ENCODE measurements at regions not wholly inside any gene's neighbourhood (a gene's known extent, or its start where the extent isn't known, plus 50 kb on each side); places are given as distances from the start of the nearest gene placed in this dataset.
A peak's percentile ranks its signal among the peaks of the same experiment; 100 is the strongest.

DNA sequence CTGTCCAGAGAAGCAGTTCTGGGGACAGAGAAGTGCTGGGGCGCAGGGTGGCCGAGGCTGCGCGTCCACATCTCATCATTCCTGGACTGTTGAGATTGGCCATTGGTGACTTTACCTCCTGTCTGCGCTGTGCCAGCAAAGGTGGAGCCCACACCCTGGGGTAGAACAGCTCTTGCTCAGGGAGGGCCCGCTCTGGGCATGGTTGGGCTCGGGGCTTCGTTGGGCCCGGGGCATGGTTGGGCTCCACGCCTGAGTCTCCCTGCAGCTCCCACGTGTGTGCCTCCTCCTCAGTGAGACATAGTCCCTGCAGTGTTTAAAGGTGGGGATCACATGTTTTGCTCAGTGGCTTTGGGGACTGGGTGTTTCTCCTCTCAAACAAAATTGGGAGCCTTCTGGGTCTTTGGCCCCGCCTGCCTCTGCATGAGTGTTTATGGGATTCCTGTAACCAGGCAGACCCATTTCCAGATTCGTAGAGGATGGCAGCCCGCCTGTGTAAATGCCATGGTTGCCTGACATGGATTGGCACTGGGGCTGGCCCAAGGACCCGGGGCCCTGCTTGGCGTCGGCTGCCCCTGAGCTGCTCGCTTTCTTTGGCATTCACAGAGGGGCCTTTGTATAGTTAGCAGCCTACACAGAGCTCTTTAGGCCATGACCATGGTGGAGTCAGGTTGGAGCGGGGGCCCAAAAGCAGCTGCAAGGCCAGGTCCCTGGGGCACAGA is 104.6 kb downstream of the TLR5 start:
- H3K27ac ChIP-seq (ENCODE audit: low read depth in 1 of 2, low read length in 2 of 2) = no peak overlapping the region
- peaks cover 0 to 6% (median under 1%) of the 10 kb centered on the region in 4 donors for H3K4me1 ChIP-seq (ENCODE audit: control insufficient read depth in 4 of 4, insufficient read depth in 4 of 4, low read length in 3 of 4)
- H3K27me3 ChIP-seq (ENCODE audit: control insufficient read depth in 4 of 4, insufficient read depth in 4 of 4, low read length in 3 of 4) = no peaks in the 10 kb centered on the region
- H3K9ac ChIP-seq (ENCODE audit: low read depth in 1 of 2, low read length in 2 of 2) = no peak overlapping the region
- 96% methylated on average over 19 of the region's 19 CpGs for WGBS
- H3K36me3 ChIP-seq (ENCODE audit: control insufficient read depth in 4 of 4, insufficient read depth in 3 of 4, low read depth in 1 of 4, low read length in 3 of 4) = no peaks in the 10 kb centered on the region
- H3K4me3 ChIP-seq (ENCODE audit: low read depth in 1 of 3, low read length in 3 of 3) = no peak overlapping the region
- TF ChIP-seq, protein P1, sequence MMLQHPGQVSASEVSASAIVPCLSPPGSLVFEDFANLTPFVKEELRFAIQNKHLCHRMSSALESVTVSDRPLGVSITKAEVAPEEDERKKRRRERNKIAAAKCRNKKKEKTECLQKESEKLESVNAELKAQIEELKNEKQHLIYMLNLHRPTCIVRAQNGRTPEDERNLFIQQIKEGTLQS (IDR thresholded peaks at IDR 0.05) = no peak
- DNase-seq (ENCODE audit: low spot score) = no peak
- H3K9me3 ChIP-seq (ENCODE audit: control insufficient read depth in 4 of 4, low read length in 3 of 4) = no peaks in the 10 kb centered on the region

DNA sequence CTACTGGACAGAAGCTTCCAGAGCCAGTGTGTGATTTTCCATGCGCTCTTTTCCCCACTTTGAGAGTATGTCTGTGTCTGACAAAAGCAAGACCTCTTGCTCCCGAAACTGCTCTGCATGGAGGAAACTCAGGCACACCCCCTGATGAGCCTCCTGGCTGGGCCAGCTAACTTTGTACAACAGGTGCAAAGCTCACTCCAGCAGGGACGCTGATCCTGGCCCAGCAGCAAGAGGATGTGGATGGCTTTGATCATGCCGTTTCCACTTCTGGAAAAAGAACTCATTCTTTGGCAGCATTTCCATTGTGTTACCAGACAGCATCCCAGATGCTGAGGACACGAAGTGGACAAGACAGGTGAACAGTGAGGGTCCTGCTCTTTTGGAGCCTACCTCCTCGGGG is 103.1 kb downstream of the TLR5 start:
- no peaks in the 10 kb centered on the region for H3K36me3 ChIP-seq (ENCODE audit: control insufficient read depth in 4 of 4, insufficient read depth in 3 of 4, low read depth in 1 of 4, low read length in 3 of 4)
- no peak overlapping the region for H3K27ac ChIP-seq (ENCODE audit: low read depth in 1 of 2, low read length in 2 of 2)
- no peak for DNase-seq (ENCODE audit: low spot score)
- no peaks in the 10 kb centered on the region for H3K27me3 ChIP-seq (ENCODE audit: control insufficient read depth in 4 of 4, insufficient read depth in 4 of 4, low read length in 3 of 4)
- no peaks in the 10 kb centered on the region for H3K9me3 ChIP-seq (ENCODE audit: control insufficient read depth in 4 of 4, low read length in 3 of 4)
- no peak overlapping the region for H3K4me3 ChIP-seq (ENCODE audit: low read depth in 1 of 3, low read length in 3 of 3)
- H3K4me1 ChIP-seq (ENCODE audit: control insufficient read depth in 4 of 4, insufficient read depth in 4 of 4, low read length in 3 of 4) = peaks cover 0 to 6% (median under 1%) of the 10 kb centered on the region in 4 donors
- TF ChIP-seq JUND (IDR thresholded peaks at IDR 0.05) (peak in 1 of 2 donors; percentile 33), NR2F2 (IDR thresholded peaks at IDR 0.05) (peak; percentile 12), EGR1 (IDR thresholded peaks at IDR 0.05; ENCODE audit: low read depth in 2 of 2) (no peak), TAF1 (conservative IDR thresholded peaks at IDR 0.05) (no peak), RAD21 (IDR thresholded peaks at IDR 0.05) (peak; percentile 27 to 68), HNF4A (conservative IDR thresholded peaks at IDR 0.05) (peak; percentile 94 to 95), SP1 (IDR thresholded peaks at IDR 0.05) (peak; percentile 87), FOXA2 (IDR thresholded peaks at IDR 0.05) (no peak), FOXA1 (IDR thresholded peaks at IDR 0.05) (no peak), RXRA (IDR thresholded peaks at IDR 0.05) (peak; percentile 81 to 83), GABPA (IDR thresholded peaks at IDR 0.05 in 1 of 2, conservative IDR thresholded peaks at IDR 0.05 in 1 of 2) (no peak), HNF4G (IDR thresholded peaks at IDR 0.05) (peak; percentile 73), REST (IDR thresholded peaks at IDR 0.05) (peak; percentile 32), YY1 (IDR thresholded peaks at IDR 0.05) (peak; percentile 47)
- TF ChIP-seq, protein P2, sequence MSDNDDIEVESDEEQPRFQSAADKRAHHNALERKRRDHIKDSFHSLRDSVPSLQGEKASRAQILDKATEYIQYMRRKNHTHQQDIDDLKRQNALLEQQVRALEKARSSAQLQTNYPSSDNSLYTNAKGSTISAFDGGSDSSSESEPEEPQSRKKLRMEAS (IDR thresholded peaks at IDR 0.05) = no peak
- TF ChIP-seq, protein P1 (IDR thresholded peaks at IDR 0.05) = no peak
- TF ChIP-seq, protein P3, sequence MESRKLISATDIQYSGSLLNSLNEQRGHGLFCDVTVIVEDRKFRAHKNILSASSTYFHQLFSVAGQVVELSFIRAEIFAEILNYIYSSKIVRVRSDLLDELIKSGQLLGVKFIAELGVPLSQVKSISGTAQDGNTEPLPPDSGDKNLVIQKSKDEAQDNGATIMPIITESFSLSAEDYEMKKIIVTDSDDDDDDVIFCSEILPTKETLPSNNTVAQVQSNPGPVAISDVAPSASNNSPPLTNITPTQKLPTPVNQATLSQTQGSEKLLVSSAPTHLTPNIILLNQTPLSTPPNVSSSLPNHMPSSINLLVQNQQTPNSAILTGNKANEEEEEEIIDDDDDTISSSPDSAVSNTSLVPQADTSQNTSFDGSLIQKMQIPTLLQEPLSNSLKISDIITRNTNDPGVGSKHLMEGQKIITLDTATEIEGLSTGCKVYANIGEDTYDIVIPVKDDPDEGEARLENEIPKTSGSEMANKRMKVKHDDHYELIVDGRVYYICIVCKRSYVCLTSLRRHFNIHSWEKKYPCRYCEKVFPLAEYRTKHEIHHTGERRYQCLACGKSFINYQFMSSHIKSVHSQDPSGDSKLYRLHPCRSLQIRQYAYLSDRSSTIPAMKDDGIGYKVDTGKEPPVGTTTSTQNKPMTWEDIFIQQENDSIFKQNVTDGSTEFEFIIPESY (IDR thresholded peaks at IDR 0.05) = no peak
- TF ChIP-seq, protein P4, sequence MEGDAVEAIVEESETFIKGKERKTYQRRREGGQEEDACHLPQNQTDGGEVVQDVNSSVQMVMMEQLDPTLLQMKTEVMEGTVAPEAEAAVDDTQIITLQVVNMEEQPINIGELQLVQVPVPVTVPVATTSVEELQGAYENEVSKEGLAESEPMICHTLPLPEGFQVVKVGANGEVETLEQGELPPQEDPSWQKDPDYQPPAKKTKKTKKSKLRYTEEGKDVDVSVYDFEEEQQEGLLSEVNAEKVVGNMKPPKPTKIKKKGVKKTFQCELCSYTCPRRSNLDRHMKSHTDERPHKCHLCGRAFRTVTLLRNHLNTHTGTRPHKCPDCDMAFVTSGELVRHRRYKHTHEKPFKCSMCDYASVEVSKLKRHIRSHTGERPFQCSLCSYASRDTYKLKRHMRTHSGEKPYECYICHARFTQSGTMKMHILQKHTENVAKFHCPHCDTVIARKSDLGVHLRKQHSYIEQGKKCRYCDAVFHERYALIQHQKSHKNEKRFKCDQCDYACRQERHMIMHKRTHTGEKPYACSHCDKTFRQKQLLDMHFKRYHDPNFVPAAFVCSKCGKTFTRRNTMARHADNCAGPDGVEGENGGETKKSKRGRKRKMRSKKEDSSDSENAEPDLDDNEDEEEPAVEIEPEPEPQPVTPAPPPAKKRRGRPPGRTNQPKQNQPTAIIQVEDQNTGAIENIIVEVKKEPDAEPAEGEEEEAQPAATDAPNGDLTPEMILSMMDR (IDR thresholded peaks at IDR 0.05; ENCODE audit: low read depth, low read length, missing input control) = no peak
- no peak overlapping the region for H3K9ac ChIP-seq (ENCODE audit: low read depth in 1 of 2, low read length in 2 of 2)
- WGBS = 43% methylated on average over 6 of the region's 6 CpGs
